DND-41 (cell line): ENCODE measurements at regions not wholly inside any gene's neighbourhood (a gene's known extent, or its start where the extent isn't known, plus 50 kb on each side); places are given as distances from the start of the nearest gene placed in this dataset.
A peak's percentile ranks its signal among the peaks of the same experiment; 100 is the strongest.

Experiments
- ATAC-seq: fragments of 200-7000 bp; cut with Tn5 transposase; 3 replicates; pipeline ENCODE4 v1.9.1; 2021; ENCODE audit warnings: low read depth; ENCODE audit not compliant: insufficient read depth
- DNase-seq: peaks from one replicate; pipeline ENCODE4 v3.0.0-alpha.2; 2020
- H2AFZ ChIP-seq: 2 replicates; pipeline ENCODE4 v1.6.0; 2012; ENCODE audit warnings: low read depth, low read length
- H3K27ac ChIP-seq: 2 replicates; pipeline ENCODE4 v1.5.1; 2012; ENCODE audit warnings: low read length, inconsistent platforms
- H3K27me3 ChIP-seq: fragments of 200-600 bp; sonication (generic); 2 replicates; pipeline ENCODE4 v1.6.0; 2012; ENCODE audit warnings: low read length, mild to moderate bottlenecking, inconsistent platforms; ENCODE audit not compliant: insufficient read depth, poor library complexity
- H3K36me3 ChIP-seq: 2 replicates; pipeline ENCODE4 v1.5.1; 2012; ENCODE audit warnings: low read length, inconsistent platforms; ENCODE audit not compliant: insufficient read depth
- H3K4me1 ChIP-seq: 2 replicates; pipeline ENCODE4 v1.5.1; 2012; ENCODE audit warnings: mild to moderate bottlenecking, low read length; ENCODE audit not compliant: insufficient read depth
- H3K4me2 ChIP-seq: 2 replicates; pipeline ENCODE4 v1.6.0; 2012; ENCODE audit warnings: mild to moderate bottlenecking, moderate library complexity, low read length, inconsistent platforms; ENCODE audit not compliant: insufficient read depth
- H3K4me3 ChIP-seq, 2 experiments: fragments of 200-600 bp in 1 of 2; shearing (Covaris generic) in 1 of 2; 2 replicates each; pipeline ENCODE4 v1.5.1; 2012 to 2016; ENCODE audit warnings: inconsistent platforms in 2 of 2, low read length in 2 of 2, mild to moderate bottlenecking in 2 of 2, low read depth in 1 of 2, moderate library complexity in 1 of 2
- H3K79me2 ChIP-seq: 2 replicates; pipeline ENCODE4 v1.6.0; 2012; ENCODE audit warnings: low read length, inconsistent platforms; ENCODE audit not compliant: insufficient read depth
- H3K9ac ChIP-seq: 2 replicates; pipeline ENCODE4 v1.6.0; 2012; ENCODE audit warnings: low read depth, mild to moderate bottlenecking, inconsistent platforms, low read length, moderate library complexity
- H3K9me3 ChIP-seq: 2 replicates; pipeline ENCODE4 v1.5.1; 2012; ENCODE audit warnings: low read length, moderate library complexity, mild to moderate bottlenecking, inconsistent platforms; ENCODE audit not compliant: insufficient read depth, severe bottlenecking
- H4K20me1 ChIP-seq: 2 replicates; pipeline ENCODE4 v1.6.0; 2012; ENCODE audit warnings: low read length; ENCODE audit not compliant: insufficient read depth
- EZH2 ChIP-seq: IDR thresholded peaks from 3 replicates; pipeline ENCODE4 v1.6.1; 2012; ENCODE audit warnings: borderline replicate concordance, low read depth, mild to moderate bottlenecking, moderate library complexity, low read length, inconsistent platforms; ENCODE audit not compliant: severe bottlenecking
- TF ChIP-seq, protein P1 (sequence below): IDR thresholded peaks from 2 replicates; pipeline ENCODE4 v1.5.1; 2012; ENCODE audit warnings: borderline replicate concordance, low read length, moderate library complexity, mild to moderate bottlenecking; ENCODE audit not compliant: poor library complexity, severe bottlenecking; ENCODE audit errors: extremely low read depth

- Histone ChIP-seq H3K9me3 (no peaks in the 10 kb centered on the region), H2AFZ (no peak overlapping the region; the same call in 1 of the 2 replicates), H3K4me2 (no peak overlapping the region), H3K36me3 (no peaks in the 10 kb centered on the region), H3K4me3 (no peak overlapping the region), H4K20me1 (no peaks in the 10 kb centered on the region), H3K4me1 (0 out of 2 replicates have a peak, but pooled peaks cover under 1% of the 10 kb centered on the region), H3K79me2 (no peaks in the 10 kb centered on the region), H3K27ac (no peak overlapping the region), H3K9ac (no peak overlapping the region), H3K27me3 (no peaks in the 10 kb centered on the region)
- TF ChIP-seq, protein P1, sequence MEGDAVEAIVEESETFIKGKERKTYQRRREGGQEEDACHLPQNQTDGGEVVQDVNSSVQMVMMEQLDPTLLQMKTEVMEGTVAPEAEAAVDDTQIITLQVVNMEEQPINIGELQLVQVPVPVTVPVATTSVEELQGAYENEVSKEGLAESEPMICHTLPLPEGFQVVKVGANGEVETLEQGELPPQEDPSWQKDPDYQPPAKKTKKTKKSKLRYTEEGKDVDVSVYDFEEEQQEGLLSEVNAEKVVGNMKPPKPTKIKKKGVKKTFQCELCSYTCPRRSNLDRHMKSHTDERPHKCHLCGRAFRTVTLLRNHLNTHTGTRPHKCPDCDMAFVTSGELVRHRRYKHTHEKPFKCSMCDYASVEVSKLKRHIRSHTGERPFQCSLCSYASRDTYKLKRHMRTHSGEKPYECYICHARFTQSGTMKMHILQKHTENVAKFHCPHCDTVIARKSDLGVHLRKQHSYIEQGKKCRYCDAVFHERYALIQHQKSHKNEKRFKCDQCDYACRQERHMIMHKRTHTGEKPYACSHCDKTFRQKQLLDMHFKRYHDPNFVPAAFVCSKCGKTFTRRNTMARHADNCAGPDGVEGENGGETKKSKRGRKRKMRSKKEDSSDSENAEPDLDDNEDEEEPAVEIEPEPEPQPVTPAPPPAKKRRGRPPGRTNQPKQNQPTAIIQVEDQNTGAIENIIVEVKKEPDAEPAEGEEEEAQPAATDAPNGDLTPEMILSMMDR: no peak
- no peak for TF ChIP-seq EZH2
- DNase-seq (peak; percentile 15), ATAC-seq (peak; percentile 59; the same call in 2 of the 3 replicates)
Observed at GRCh38 chr7:106598663-106599342, 62.2 kb downstream of the CCDC71L start.

DNA sequence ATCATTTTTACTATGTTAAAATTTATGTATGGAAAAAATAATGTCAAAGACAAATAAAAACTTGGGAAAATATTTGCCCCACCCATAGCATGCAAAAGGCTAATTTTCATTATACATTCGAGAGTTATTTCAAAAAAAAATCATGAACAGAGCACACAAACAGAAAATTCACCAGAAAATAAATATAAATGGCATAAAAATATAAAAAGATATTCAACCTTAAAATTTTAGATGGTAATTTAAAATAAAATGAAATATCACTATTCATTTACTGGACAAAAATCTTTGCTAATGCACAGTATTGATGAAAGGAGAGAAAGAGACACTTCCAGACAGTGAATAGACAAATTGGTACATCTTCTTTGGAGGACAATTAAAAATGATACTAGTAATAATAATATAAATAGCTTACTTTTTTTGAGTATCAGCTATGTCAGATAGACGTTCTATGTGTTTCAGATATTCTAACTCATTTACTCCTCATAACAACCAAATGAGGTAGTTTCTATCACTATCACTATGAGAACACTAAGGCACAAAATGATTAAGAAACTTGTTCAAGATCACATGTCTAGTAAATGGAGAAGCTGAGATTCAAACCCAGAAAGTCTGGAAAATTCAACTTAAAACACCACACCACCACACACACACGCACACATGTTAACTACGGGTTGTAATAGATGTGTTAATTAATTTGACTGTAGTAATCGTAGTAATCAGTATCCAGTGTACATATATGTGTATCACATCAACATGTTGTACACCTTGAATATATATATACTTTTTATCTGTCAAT, 63.0 kb downstream of the CCDC71L start:
- Histone ChIP-seq H3K9me3 (no peaks in the 10 kb centered on the region), H2AFZ (no peak overlapping the region), H3K79me2 (no peaks in the 10 kb centered on the region), H3K4me2 (no peak overlapping the region), H3K36me3 (no peaks in the 10 kb centered on the region), H3K4me1 (no peaks in the 10 kb centered on the region), H3K9ac (no peak overlapping the region), H4K20me1 (no peaks in the 10 kb centered on the region), H3K4me3 (no peak overlapping the region), H3K27ac (no peak overlapping the region), H3K27me3 (no peaks in the 10 kb centered on the region)
- TF ChIP-seq EZH2: no peak
- TF ChIP-seq, protein P1: no peak
- DNase-seq (no peak), ATAC-seq (no peak)

GRCh38 chr7:106597014-106597413, 63.9 kb downstream of the CCDC71L start:
- no peak overlapping the region for H2AFZ ChIP-seq
- H3K9me3 ChIP-seq: no peaks in the 10 kb centered on the region
- no peaks in the 10 kb centered on the region for H3K36me3 ChIP-seq
- H3K79me2 ChIP-seq: no peaks in the 10 kb centered on the region
- no peak overlapping the region for H3K4me2 ChIP-seq
- ATAC-seq (no peak), DNase-seq (no peak)
- H4K20me1 ChIP-seq: no peaks in the 10 kb centered on the region
- no peak for TF ChIP-seq EZH2
- TF ChIP-seq, protein P1: no peak
- H3K27ac ChIP-seq: no peak overlapping the region
- H3K4me1 ChIP-seq: no peaks in the 10 kb centered on the region
- H3K4me3 ChIP-seq: no peak overlapping the region
- no peak overlapping the region for H3K9ac ChIP-seq
- H3K27me3 ChIP-seq: no peaks in the 10 kb centered on the region
